ENCODE measurements at regions not wholly inside any gene's neighbourhood (a gene's known extent, or its start where the extent isn't known, plus 50 kb on each side); places are given as distances from the start of the nearest gene placed in this dataset.

DNA sequence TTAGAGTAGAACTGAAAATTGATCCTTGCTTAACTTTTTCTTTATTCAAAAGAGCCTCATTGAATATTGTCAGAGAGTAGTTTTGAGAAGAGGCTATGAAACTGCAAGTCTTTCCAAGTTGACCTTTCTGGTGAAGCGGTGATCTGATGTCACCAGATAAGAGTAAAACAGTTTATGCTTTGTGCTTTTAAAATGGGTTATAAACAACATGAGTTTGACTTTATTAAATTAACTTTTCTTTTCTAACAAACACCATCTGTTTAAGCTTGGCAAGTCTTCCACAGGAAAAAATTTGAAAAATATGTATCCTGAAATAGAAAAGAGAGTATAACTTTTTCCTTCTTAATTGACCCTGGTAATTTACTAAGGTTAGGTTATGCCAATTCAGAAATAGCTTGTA is 408.7 kb upstream of the NOVA1 start:
- no peak for FAIRE-seq

DNA sequence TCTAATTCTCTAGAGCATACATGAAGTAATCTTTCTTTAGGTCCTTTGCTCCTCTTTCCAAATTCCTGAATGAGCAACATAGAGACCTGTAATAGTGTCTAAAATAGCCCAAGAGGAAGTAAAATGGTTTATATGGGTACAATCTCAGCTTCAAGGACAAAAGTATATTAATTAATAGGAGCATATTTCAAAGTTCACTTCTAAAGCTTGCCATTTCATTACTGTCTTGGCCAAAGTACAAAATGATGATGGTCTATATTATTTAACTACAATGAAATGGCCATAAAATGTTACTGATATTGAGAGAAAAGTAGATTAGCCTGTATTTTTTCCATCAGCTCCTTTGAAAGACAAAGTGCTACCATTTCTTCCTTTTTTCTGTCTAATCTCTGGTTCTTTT is 410.4 kb upstream of the NOVA1 start:
- FAIRE-seq = no peak

DNA sequence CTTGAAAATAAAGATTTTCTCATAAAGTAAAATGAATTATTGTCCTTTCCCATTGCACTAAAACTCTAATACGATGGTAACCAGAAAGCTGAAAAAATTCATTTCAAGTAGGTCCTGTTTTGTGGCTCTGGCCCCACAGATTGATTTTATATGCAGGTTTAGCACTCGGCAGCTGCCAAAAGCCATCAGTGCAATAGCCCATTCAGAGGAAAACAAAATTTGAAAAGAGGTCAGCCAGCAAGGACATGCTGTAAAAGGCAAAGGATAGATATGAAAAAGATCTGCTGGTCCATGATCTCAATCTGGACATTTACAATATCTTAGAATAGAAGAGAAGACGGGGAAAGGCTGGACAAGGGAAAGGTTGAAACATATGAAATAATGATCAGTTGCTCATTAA is 414.8 kb upstream of the NOVA1 start:
- FAIRE-seq = no peak

DNA sequence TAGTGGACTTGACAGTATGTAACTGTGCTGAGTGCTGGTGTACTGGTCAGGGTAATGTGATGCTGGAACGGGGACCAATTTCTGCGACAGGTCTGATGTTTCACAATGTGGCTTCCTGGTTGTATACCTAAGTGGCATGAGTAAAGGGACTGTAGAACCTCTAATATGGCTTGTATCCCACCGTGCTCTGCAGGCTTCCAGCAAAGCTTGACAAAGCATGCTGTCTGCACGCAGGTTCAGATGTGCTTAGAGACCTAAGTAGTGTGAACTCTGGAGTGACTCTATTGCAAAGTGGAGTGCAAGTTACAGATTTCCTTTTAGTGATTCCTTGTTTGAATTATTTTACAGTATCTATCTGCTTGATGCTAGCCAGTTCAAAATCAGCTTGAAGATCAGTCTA is 415.8 kb upstream of the NOVA1 start:
- FAIRE-seq = no peak

DNA sequence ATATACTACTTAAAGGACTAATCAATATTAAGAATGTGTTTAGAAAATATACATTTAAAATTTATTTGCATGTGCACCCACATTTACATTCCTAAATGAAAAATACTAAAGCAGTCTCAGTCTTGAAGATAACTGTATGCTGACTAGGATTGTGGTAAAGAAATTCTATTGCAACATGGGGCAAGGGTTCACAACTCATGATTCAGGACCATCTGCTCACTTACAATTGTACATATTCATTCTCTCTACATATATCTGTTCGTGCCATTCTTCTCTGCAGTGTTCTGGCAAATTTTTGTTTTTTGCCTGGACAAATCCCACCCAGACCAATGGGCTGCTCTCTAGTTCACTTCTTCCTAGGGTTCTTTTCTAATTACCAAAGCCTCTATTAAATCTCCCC is 417.2 kb upstream of the NOVA1 start:
- no peak for FAIRE-seq

DNA sequence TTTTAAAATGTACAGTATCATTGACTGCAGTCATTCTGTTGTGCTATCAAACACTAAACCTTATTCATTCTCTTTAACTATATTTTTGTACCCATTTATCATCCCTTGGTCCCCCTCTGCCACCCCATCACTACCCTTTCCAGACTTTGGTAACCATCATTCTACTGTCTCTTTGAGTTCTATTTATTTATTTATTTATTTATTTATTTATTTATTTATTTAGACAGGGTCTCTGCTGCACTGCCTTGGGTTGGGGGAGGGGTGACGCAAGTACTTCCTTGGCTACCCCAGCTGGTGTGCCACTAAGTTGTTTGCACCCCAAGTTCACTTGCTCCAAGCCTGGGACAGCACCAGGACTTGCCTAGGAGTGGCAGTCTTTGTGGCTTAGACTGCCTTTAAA is 427.8 kb upstream of the NOVA1 start:
- FAIRE-seq = no peak

DNA sequence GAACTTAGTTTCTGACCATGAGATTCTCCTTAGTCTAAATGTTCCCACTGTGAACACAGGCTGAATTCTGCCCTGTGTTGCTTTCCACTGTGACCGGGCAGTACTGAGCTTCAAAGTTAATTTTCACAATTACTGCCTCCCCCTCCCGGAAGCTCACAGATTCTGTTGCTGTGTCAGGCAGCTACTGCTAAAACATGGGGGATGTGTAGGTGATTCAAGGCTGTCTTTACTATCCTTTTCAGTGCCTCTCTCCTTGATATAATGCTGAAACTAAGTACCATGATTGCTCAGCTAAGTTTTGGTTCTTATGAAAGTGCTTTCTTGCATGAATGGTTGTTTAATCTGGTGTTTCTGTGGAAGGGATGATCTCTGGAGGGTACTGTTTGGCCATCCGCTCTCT is 428.3 kb upstream of the NOVA1 start:
- no peak for FAIRE-seq

DNA sequence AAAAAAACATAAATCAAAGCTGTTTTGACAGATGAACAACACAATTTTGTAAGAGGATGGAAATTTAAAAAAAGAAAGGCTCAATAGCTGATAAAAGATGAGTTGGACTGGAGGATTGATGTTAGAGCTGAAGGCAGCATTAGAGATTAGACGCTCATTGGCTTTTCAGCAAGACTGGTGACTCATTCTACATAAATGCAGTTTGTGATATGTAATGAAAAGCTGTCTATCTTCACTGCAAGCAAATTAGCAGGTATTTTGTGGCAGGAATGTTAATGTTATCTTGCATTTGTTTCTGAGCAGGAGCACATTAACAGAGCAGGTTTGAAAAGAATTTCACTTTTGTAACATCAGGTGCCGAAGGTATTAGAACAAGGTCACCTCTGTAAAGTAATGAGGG is 442.7 kb upstream of the NOVA1 start:
- no peak for FAIRE-seq

DNA sequence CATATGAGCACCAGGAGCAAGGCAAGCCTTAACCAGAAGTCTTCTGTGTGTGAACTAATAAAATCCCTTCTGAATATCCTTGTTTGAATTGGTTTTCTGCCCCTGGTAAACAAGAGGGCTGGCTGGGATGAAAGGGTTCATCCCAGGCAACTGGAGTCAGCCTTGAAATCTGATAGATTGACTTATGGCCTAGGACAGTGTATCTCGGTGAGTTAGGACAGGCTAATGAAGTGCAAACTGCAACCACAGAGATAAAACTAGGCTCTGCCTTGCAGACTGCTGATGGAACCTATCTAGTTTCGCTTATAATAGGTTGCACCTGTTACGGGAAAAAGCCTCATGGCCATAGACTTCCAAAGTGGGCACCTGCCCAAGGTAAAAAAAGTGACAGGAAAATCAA is 451.9 kb upstream of the NOVA1 start:
- no peak for FAIRE-seq

DNA sequence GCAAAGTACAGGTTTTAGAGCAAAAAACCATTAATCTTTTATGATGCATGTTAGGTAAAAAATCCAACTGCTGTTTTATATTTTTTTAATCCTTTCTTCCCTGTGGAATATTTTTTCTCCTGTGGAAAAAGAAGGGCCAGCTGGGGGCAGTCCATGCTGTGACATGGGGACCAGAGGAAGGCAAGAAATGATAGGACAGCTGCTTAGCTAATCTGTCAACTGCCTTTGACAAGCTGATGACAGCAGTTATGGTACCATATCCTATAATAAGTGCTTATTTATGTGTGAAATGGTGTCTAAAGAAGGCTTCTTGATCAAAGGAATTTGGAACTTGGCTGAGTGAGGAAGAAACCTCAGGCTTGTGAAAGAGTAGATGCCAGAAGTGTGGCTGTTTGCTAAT is 452.4 kb upstream of the NOVA1 start:
- no peak for FAIRE-seq

DNA sequence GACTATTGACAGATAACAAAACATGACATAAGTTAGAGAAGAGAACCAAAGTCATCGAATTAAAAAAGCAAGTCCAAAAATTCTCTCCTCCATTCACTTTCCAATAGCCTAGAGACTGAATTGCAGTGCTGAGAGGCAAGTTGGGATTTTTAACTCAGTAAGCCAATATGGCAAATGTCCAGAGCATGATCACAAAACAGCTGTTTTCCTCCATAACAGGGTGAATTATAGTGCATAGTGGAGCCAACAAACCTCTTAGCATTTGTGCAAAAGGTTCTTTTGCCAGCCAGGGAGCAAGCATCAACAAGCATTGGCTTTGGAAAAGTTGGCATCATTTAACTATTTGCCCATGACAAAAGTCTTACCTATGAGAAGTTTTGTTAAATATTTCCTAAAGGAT is 458.8 kb upstream of the NOVA1 start:
- no peak for FAIRE-seq

DNA sequence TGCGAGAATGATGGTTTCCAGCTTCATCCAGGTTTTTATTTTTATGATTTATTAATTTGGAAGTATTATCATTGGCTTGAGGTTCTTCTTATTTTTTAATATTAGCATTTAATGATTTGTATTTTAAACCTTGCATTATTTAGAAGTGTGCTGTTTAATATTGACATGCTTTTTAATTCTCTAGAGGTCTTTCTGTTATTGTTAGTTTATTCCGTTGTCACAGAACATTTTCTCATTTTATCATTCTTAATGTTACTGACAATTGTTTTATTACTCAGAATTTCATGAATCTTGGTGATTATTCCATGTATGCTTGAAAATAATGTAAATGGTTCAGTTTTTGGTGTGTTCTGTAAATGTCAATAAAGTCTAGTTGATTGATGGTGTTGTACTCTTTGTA is 463.5 kb upstream of the NOVA1 start:
- FAIRE-seq = no peak

DNA sequence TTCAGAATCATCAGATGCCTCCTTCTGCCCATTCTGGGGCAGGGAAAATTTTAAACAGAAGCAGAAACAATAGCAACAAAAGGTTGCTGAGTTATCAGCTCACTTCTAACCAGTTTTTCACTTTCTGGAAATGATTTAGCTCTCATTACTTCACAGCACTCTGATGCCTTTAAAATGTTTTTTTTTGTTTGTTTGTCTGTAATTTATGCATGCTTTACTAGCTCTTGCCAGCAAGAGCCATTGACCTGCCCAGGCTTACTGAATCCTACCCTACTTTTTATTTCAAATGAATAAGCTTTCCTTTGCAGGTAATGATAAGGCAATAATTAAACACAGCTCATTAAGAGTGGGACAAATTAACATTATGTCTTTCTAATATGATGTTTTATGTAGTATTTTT is 466.1 kb upstream of the NOVA1 start:
- FAIRE-seq = no peak

DNA sequence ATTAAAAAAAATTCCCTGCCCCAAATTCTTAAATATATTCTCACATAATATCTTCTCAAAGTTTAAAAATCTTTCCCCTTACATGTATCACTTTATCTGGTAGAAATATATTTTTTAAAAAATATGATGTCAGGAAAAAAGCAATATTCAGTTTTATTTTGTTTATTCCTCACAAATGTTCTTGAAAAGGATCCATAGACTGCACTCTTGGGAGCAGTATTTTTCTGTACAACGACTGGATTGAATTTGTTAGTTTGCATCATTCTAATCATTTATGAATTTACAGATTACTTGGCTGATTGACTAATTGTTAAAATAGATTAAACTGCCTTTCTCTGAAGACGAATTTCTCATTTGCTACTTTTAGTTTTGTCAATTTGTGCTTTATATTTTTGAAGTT is 468.1 kb upstream of the NOVA1 start:
- no peak for FAIRE-seq

DNA sequence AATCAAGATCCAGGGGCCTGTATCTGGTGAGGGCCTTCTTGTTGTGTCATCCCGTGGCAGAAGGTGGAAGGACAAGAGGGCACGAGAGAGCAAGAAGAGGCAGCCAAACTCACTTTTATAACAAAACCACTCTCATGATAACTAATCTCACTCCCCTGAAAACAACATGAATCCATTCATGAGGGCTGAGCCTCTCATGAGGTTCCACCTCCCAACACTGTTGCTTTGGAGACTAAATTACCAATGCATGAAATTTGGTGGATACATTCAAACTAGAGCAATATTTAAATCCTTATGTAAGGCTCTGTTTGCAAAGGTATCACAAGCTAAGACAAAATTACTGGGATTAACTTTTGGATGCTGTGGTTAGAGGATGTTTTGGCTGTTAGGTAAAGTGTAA is 470.1 kb upstream of the NOVA1 start:
- no peak for FAIRE-seq

DNA sequence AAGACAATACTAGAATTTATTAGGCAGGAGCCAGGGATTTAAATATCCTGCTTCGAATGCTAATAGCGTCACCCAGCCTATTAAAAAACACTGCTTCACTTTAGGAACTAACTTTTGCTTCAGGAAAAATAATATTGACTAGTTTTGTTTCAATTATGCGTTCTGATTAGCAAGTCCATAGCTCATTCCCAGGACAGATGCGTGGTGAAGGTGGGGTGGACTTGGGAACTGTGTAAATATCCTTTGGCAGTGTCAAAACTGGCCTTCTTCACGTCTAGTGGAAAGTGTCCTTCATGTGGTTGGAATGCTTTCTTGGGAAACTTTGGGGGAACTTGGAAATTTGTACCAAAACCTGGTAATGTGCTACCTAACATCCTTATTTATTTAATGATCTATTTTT is 474.8 kb upstream of the NOVA1 start:
- FAIRE-seq = no peak

DNA sequence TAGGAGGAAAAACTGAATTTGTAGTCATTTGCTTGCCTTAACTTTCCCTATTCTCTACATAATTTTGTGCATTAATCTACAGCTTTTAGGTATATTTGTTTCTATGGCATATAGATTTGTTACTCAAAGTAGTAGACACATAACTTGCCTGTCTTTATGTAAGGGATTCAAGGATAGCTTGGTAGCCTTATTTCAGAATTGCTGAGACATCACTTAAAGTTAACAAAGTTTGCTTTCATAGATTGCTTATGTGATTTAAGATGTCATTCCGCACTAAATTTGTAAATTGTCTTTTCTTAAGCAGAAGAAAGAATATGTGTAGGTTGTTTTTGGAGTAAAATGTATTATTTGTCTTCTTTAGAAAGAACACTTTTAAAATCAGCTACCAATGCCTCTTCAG is 477.7 kb upstream of the NOVA1 start:
- no peak for FAIRE-seq

DNA sequence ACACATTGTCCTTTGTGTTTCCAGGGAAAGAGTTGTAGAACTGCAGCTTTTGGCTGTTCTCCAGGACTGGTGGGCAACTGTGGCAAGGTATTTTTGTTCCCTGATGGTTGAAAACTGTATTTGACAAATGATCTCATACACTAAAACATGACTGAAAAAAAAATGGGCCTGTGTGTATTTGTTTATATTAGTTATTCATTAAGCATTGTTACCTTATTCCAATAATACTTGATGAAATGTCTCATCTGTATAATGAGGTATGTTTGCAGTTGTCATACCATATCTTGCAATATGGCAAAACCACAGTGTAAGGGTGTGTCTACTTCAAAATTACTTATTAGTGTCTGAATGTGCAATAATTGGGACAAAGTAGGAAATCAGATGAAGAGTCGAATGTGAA is 479.4 kb upstream of the NOVA1 start:
- FAIRE-seq = no peak

DNA sequence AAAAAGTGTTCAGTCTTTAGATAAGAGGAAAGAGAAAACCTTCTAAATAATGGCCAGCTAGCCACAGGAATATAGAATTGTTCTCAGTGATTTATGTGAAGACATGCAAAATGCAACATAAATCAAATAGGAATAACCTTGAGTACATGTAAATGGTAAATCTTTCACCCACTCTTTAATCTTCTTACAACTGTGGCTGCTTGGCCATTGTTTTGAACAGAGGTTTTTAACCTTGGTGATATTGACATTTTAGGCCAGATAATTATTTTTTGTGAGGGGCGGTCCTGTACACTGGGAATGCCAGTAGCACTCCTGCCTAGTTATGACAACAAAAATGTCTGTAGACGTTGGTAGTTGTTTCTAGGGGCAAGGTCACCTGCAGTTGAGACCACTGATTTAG is 479.9 kb upstream of the NOVA1 start:
- no peak for FAIRE-seq

DNA sequence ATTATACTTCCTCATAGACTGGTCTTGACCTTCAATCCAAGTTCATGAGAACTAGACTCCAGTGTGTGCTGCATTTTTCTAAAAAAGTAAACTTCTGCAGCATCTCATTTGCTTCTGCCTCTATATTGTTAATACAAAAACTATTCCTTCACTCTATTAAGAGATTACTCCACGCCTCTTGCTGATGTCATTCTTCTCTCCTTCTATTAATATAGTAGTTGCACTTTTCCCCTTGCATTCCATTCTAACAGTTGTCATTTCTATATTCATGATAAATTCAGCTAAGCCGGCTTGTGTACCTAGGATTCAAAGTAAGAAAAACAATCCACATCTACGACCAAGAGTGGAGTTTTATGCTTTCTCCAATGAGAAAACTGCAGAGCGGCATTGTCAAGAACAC is 480.4 kb upstream of the NOVA1 start:
- FAIRE-seq = no peak

DNA sequence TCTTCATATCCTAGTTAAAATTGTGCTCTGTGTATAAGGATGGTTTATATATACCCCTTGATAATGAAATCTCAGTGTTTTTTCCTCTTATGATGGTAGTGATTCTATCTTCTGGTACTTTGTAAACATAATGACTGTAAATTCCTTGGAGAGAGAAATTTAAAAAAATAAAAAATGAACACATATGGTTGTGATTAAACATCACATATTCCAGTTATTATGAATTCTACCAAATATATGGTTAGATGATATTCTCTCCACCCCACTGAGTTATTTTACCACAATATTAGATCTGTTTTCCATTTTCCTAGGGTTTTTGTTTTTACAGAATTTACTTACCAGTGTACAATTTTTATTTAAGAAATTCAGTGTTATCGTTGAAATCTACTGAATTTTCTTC is 481.9 kb upstream of the NOVA1 start:
- FAIRE-seq = no peak

DNA sequence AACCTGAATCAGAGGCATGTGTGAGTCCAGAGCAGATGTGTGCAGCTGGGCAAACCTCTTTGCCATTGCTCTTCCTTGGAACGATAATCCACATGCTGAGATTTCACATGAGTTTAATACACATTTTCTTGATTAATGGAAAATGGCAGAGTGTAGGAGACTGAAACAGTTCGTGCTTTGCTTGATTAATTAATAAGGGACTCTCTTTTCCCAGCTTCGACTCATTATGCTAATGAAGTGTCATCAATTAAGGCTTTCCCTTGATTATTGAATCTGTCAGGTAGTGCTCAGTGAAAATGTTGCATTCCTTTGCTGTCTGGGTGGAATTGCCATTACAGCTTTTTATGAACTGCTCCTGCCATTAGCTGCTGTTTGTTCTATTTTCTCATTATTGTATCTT is 487.7 kb upstream of the NOVA1 start:
- no peak for FAIRE-seq

DNA sequence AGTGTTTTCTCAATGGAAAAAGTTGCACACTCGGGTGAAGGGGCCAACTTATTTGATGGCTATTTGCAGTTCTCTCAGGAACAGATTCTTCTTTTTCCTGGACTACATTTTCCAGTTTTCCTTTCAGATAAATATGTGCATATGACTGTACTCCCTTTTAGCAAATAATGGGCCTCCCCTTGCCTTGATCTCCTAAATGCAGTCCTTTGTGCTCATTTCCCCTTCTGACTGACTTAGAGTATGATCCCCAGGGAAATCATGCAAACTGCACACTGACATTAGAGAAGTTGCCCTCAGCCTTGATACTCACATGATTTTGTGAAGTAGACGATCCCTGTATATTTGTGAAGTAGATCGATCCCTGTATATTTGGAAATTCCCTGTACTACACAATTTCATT is 492.9 kb upstream of the NOVA1 start:
- FAIRE-seq = no peak

DNA sequence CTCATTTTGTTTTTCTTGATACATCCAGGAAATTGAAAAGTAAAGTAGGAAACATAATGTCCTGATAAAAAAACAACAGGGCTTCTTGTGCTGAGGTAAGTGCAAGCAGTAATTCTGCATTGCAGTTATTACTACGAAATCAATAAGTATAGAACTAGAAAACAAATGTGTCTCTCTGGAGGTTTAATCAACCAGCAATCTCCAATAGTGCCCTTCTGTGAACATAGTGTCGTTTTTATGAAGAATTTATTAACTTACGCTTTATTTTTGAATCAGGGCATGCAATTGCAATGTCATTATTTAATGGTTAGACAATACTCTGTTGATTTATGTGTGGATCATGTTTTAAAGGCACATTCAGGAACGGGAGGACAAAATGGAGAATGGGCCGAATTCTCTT is 494.1 kb upstream of the NOVA1 start:
- FAIRE-seq = no peak

DNA sequence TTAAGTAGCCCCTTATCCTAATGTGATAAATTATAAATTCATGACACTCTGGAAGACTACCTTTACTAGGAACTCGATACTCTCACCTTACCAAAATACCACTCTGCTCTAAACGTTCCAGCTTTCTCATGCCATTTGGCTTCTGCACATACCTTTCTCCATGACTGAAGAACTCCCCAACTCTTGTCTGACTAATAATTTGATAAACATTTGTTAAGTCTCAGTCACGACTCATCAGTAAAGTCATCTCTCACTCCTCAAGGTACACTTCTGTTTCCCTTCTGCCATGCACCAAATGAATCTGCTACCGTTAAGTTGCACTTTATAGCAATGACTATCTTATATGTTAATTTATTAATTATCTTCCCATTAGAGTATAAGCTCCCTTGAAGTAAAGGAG is 498.3 kb upstream of the NOVA1 start:
- no peak for FAIRE-seq

DNA sequence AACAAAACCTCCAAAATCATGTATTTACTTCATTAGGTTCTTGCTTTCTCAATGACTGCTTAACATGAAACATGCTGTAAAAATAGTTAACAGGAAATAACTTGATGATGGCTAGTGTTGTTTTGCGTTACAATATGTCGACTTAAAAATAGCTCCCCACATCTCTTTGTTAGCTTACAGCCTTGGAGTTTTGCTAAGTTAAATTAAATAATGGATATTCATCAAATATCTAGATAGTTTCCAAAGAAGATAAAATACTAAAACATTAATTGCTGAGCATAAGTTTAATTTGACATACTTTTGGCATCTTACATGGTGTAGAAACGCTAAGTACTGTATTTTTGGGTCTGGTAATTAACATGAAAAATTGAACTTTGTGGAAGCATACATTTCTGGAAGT is 500.6 kb upstream of the NOVA1 start:
- no peak for FAIRE-seq

DNA sequence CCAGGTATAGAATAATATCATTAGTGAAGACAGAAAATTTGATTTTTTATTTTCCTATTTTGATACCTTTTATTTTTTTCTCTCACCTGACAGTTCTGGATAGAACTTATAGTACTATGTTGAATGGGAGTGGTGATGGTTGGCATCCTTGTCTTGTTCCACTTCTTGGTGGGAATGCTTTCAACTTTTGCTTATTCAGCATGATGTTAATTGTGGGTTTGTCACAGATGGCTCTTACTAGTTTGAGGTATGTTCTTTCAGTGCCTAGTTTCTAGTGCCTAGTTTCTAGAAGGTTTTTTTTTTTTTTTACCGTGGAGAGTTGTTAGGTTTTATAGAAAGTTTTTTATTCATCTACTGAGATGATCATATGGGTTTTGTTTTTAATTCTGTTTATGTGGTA is 516.3 kb upstream of the NOVA1 start:
- no peak for FAIRE-seq

All from A204.1 (cell line).